ENCODE measurements at regions not wholly inside any gene's neighbourhood (a gene's known extent, or its start where the extent isn't known, plus 50 kb on each side); places are given as distances from the start of the nearest gene placed in this dataset.

DNA sequence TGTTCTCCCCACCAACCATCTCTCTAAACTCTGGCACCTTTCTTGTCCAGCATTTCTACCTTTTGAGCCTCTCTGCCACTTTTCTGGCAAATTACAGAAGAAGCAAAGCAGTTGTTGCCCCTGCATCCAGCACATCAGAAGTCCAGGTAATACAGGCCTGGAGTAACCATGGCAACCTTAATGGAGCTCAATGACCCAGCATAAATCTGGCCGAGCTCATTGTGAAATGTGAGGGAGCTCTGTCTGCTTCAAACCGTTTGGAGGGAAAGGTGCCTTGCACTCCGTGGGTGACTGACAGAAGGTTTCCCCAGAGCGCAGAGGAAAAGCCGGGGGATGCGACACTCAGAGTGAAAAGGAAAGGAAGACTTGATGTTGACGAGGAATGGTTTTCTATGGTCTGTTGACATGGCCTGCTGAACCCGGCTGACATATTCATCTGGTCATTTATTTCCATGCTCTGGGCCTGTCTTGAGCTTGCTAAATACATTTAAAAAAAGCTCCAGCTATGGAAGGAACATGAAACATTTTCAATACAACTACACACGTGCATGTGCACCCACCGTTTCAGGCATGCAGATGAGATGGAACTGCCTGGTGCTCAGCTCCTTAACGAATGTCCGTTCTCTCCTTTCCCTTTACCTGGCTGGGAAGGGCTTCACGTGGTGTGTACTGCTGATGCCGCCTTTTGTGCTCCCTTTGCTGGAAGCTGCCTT, 74.9 kb downstream of the ADRA2A start:
- TF ChIP-seq POLR2AphosphoS5 (IDR thresholded peaks at IDR 0.05) (no peak), EP300 (IDR thresholded peaks at IDR 0.05) (no peak), POLR2A (IDR thresholded peaks at IDR 0.05) (no peak)
- TF ChIP-seq, protein P1, sequence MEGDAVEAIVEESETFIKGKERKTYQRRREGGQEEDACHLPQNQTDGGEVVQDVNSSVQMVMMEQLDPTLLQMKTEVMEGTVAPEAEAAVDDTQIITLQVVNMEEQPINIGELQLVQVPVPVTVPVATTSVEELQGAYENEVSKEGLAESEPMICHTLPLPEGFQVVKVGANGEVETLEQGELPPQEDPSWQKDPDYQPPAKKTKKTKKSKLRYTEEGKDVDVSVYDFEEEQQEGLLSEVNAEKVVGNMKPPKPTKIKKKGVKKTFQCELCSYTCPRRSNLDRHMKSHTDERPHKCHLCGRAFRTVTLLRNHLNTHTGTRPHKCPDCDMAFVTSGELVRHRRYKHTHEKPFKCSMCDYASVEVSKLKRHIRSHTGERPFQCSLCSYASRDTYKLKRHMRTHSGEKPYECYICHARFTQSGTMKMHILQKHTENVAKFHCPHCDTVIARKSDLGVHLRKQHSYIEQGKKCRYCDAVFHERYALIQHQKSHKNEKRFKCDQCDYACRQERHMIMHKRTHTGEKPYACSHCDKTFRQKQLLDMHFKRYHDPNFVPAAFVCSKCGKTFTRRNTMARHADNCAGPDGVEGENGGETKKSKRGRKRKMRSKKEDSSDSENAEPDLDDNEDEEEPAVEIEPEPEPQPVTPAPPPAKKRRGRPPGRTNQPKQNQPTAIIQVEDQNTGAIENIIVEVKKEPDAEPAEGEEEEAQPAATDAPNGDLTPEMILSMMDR (IDR thresholded peaks at IDR 0.05) = no peak

DNA sequence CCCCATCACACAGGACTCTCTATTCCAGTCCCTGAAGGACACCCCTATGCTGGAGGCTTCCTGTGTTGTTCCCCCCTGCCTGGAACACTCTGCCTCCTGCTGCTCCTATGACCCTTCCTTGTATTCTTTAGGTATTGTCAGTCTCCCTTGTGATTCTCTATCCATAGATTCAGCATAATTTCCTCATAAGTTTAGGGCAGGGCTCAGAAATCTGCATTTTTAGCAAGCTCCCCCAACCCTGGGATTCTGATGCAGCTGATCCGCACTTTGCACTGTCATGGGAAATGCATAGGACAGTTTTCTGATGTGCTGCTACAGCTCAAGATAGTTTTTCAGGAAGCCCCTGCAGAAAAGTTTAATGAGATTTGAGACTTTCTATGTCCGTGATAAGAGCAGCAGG, 79.9 kb downstream of the ADRA2A start:
- Histone ChIP-seq H3K27ac (no peak overlapping the region), H3K4me1 (no peaks in the 10 kb centered on the region), H3K4me3 (no peak overlapping the region), H3K27me3 (no peaks in the 10 kb centered on the region), H3K36me3 (no peaks in the 10 kb centered on the region), H3K9me3 (no peaks in the 10 kb centered on the region)
- DNase-seq = no peak
- TF ChIP-seq POLR2A (IDR thresholded peaks at IDR 0.05) (no peak), EP300 (IDR thresholded peaks at IDR 0.05) (no peak), POLR2AphosphoS5 (IDR thresholded peaks at IDR 0.05) (no peak)
- TF ChIP-seq, protein P1 (IDR thresholded peaks at IDR 0.05) = no peak
- 88 to 96% methylated on average over 2 of the region's 2 CpGs for WGBS, 2 donors
- intact Hi-C loops (cut with DNase I) = no loop called here

More for the DNA sequence above, 74.9 kb downstream of the ADRA2A start:
- Histone ChIP-seq H3K4me1 (no peaks in the 10 kb centered on the region), H3K36me3 (no peaks in the 10 kb centered on the region), H3K27me3 (no peaks in the 10 kb centered on the region), H3K27ac (no peak overlapping the region), H3K4me3 (no peak overlapping the region), H3K9me3 (no peaks in the 10 kb centered on the region)
- intact Hi-C loops (cut with DNase I) = no loop called here
- no peak for DNase-seq
- WGBS, 2 donors = 85 to 86% methylated on average over 14 of the region's 14 CpGs

DNA sequence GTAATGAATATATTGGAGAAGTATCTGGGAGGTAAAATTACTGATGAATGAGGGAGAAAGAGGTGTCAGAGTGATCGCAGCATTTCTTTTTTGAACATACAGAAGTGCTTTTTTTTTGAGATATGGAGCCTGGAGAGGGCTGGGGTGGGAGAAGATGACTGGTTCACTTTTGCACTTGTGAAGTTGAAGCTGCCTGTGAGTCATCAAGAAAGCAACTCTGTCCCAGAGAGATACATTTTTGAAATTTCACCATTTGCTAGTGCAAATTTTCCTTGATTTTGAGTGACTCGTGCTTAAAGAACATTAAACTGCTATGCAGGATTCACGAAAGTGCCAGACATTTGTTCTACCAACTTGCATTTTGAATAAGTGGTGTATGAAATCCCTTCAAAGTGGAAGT, 81.8 kb downstream of the ADRA2A start:
- WGBS, 2 donors = 91 to 94% methylated on average over 3 of the region's 3 CpGs
- H3K4me1 ChIP-seq = no peaks in the 10 kb centered on the region
- no peaks in the 10 kb centered on the region for H3K9me3 ChIP-seq
- DNase-seq = no peak
- H3K27me3 ChIP-seq = no peaks in the 10 kb centered on the region
- H3K36me3 ChIP-seq = no peaks in the 10 kb centered on the region
- no peak for TF ChIP-seq EP300 (IDR thresholded peaks at IDR 0.05)
- TF ChIP-seq POLR2A (IDR thresholded peaks at IDR 0.05) = no peak
- H3K27ac ChIP-seq = no peak overlapping the region
- intact Hi-C loops (cut with DNase I) = no loop called here
- H3K4me3 ChIP-seq = no peak overlapping the region

DNA sequence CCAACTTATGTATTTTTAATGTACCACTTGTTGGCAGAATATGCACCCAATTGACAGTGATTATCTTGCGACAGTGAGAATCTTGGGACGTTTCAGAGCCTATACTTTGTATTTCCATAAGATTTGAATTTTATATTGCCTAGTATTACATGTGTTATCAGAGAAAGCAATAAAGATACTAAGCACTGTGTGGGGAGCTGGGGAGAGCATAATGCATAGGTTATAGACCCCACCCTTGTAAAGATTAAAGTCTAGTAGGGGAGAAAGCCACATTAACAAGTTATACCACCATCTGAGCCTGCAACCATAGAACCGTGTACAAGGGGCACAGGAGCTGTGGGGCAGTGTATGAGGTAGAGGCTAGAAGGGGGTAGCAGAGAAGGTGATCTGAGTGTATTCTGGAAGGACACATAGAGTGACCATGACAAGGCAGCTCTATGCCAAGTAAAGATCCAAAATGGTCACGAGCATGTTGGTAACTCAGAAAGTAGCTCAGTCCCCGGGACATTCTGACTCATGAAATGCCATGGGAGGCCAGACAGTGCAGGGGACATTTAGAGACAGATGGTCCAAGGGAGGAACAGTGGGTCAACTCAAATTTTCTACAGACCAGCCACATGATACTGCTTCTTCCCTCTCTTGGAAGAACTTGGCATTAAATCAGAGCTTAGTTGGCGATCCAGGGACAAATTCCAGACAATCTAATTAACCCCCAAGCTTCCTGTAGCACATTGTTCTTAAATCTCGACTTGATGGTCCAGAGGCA, 84.5 kb downstream of the ADRA2A start:
- WGBS, 2 donors = 43 to 73% methylated on average over 7 of the region's 7 CpGs
- intact Hi-C loops (cut with DNase I) = no loop called here
- no peaks in the 10 kb centered on the region for H3K4me1 ChIP-seq
- H3K27me3 ChIP-seq = no peaks in the 10 kb centered on the region
- no peak for DNase-seq
- H3K27ac ChIP-seq = no peak overlapping the region
- no peak overlapping the region for H3K4me3 ChIP-seq
- TF ChIP-seq, protein P1 (IDR thresholded peaks at IDR 0.05) = no peak
- TF ChIP-seq POLR2AphosphoS5 (IDR thresholded peaks at IDR 0.05) (no peak), POLR2A (IDR thresholded peaks at IDR 0.05) (no peak), EP300 (IDR thresholded peaks at IDR 0.05) (no peak)
- H3K9me3 ChIP-seq = no peaks in the 10 kb centered on the region
- no peaks in the 10 kb centered on the region for H3K36me3 ChIP-seq

DNA sequence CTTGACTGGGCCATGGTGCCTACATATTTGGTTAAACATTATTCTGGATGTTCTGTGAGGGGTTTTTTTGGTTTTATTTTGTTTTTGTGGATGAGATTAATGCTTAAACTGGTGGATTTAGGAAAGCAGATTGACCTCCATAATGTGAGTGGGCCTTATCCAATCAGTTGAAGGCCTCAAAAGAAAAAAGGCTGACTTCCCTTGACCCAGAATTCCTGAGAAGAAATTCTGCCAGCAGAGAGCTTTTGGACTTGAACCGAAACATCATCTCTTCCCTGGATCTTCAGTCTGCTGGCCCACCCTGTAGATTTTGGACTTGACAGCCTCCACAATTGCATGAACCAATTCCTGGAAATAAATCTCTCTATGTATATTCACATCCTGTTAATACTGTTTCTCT, 94.4 kb downstream of the ADRA2A start:
- intact Hi-C loops (cut with DNase I) = no loop called here
- Histone ChIP-seq H3K36me3 (no peaks in the 10 kb centered on the region), H3K9me3 (peaks cover 0 to 4% (median 0%) of the 10 kb centered on the region in 4 donors), H3K27ac (no peak overlapping the region), H3K27me3 (no peaks in the 10 kb centered on the region), H3K4me3 (no peak overlapping the region), H3K4me1 (no peaks in the 10 kb centered on the region)
- TF ChIP-seq POLR2AphosphoS5 (IDR thresholded peaks at IDR 0.05) = no peak
- no peak for TF ChIP-seq EP300 (IDR thresholded peaks at IDR 0.05)
- no peak for TF ChIP-seq POLR2A (IDR thresholded peaks at IDR 0.05)
- TF ChIP-seq, protein P1 (IDR thresholded peaks at IDR 0.05) = no peak
- DNase-seq = no peak
- WGBS, 2 donors = 88 to 96% methylated on average over 1 of the region's 1 CpG

Measured in sigmoid colon (tissue), 6 donors.